ENCODE measurements at regions not wholly inside any gene's neighbourhood (a gene's known extent, or its start where the extent isn't known, plus 50 kb on each side); places are given as distances from the start of the nearest gene placed in this dataset.

DNA sequence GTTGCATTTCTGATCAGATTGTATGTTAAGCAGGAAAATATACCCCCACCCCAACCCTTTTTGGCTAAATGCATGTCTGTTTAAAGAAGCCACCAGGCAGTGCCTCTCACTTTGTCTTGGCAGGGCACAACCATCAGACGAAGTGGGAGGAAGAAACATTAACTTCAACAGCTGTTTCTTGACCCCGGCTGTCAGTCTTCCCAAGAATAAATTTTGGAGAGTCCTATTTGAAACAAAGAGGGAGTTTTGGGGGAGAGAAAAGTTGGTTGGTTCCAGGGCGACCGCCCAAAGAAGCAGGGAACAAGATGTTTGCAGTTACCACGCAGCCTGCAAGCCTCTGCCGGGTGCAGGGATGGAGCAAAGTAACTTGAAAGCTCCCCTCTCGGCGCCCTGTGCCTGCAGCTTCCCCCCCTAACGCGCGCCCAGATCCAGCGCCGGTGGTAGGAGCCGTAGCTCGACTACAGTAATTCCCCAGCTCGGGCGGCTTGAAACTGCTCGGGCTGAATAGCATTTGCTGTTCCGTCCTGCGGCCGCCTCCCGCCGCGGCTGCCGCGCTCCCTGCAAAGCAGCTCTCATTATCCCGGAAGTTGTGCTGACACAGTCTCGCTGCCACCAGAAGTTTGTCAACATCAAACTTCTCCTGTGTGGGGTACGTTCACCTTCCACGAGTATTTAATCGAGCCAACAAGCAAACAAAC, 100.7 kb upstream of the SSBP2 start (continued):
- TF ChIP-seq, protein P1, sequence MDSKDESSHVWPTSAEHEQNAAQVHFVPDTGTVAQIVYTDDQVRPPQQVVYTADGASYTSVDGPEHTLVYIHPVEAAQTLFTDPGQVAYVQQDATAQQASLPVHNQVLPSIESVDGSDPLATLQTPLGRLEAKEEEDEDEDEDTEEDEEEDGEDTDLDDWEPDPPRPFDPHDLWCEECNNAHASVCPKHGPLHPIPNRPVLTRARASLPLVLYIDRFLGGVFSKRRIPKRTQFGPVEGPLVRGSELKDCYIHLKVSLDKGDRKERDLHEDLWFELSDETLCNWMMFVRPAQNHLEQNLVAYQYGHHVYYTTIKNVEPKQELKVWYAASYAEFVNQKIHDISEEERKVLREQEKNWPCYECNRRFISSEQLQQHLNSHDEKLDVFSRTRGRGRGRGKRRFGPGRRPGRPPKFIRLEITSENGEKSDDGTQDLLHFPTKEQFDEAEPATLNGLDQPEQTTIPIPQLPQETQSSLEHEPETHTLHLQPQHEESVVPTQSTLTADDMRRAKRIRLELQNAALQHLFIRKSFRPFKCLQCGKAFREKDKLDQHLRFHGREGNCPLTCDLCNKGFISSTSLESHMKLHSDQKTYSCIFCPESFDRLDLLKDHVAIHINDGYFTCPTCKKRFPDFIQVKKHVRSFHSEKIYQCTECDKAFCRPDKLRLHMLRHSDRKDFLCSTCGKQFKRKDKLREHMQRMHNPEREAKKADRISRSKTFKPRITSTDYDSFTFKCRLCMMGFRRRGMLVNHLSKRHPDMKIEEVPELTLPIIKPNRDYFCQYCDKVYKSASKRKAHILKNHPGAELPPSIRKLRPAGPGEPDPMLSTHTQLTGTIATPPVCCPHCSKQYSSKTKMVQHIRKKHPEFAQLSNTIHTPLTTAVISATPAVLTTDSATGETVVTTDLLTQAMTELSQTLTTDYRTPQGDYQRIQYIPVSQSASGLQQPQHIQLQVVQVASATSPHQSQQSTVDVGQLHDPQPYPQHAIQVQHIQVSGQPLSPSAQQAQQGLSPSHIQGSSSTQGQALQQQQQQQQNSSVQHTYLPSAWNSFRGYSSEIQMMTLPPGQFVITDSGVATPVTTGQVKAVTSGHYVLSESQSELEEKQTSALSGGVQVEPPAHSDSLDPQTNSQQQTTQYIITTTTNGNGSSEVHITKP (CRISPR knock-in tag; IDR thresholded peaks at IDR 0.05; ENCODE audit: low read depth), result peak; percentile 89
- TF ChIP-seq ZNF788 (CRISPR knock-in tag; IDR thresholded peaks at IDR 0.05; ENCODE audit: borderline replicate concordance) (0 out of 2 replicates have a peak, but pooled peaks have one; percentile 20), SOX6 (IDR thresholded peaks at IDR 0.05) (no peak), SOX6 (CRISPR knock-in tag; IDR thresholded peaks at IDR 0.05) (0 out of 2 replicates have a peak, but pooled peaks have one; percentile 26), MZF1 (CRISPR knock-in tag; IDR thresholded peaks at IDR 0.05; ENCODE audit: borderline replicate concordance) (no peak), SATB2 (CRISPR knock-in tag; IDR thresholded peaks at IDR 0.05) (no peak), ZNF335 (CRISPR knock-in tag; IDR thresholded peaks at IDR 0.05) (0 out of 2 replicates have a peak, but pooled peaks have one; percentile 29), RAD21 (CRISPR knock-in tag; IDR thresholded peaks at IDR 0.05) (0 out of 2 replicates have a peak, but pooled peaks have one; percentile 30), CBFB (CRISPR knock-in tag; IDR thresholded peaks at IDR 0.05) (0 out of 2 replicates have a peak, but pooled peaks have one; percentile 25)
- TF ChIP-seq, protein P2, sequence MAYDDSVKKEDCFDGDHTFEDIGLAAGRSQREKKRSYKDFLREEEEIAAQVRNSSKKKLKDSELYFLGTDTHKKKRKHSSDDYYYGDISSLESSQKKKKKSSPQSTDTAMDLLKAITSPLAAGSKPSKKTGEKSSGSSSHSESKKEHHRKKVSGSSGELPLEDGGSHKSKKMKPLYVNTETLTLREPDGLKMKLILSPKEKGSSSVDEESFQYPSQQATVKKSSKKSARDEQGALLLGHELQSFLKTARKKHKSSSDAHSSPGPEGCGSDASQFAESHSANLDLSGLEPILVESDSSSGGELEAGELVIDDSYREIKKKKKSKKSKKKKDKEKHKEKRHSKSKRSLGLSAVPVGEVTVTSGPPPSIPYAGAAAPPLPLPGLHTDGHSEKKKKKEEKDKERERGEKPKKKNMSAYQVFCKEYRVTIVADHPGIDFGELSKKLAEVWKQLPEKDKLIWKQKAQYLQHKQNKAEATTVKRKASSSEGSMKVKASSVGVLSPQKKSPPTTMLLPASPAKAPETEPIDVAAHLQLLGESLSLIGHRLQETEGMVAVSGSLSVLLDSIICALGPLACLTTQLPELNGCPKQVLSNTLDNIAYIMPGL (CRISPR knock-in tag; IDR thresholded peaks at IDR 0.05; ENCODE audit: borderline replicate concordance in 1 of 2, low read depth in 1 of 2), result 0 out of 4 replicates have a peak, but pooled peaks of 1 of the 2 experiments have one; percentile 30
- TF ChIP-seq, protein P3, sequence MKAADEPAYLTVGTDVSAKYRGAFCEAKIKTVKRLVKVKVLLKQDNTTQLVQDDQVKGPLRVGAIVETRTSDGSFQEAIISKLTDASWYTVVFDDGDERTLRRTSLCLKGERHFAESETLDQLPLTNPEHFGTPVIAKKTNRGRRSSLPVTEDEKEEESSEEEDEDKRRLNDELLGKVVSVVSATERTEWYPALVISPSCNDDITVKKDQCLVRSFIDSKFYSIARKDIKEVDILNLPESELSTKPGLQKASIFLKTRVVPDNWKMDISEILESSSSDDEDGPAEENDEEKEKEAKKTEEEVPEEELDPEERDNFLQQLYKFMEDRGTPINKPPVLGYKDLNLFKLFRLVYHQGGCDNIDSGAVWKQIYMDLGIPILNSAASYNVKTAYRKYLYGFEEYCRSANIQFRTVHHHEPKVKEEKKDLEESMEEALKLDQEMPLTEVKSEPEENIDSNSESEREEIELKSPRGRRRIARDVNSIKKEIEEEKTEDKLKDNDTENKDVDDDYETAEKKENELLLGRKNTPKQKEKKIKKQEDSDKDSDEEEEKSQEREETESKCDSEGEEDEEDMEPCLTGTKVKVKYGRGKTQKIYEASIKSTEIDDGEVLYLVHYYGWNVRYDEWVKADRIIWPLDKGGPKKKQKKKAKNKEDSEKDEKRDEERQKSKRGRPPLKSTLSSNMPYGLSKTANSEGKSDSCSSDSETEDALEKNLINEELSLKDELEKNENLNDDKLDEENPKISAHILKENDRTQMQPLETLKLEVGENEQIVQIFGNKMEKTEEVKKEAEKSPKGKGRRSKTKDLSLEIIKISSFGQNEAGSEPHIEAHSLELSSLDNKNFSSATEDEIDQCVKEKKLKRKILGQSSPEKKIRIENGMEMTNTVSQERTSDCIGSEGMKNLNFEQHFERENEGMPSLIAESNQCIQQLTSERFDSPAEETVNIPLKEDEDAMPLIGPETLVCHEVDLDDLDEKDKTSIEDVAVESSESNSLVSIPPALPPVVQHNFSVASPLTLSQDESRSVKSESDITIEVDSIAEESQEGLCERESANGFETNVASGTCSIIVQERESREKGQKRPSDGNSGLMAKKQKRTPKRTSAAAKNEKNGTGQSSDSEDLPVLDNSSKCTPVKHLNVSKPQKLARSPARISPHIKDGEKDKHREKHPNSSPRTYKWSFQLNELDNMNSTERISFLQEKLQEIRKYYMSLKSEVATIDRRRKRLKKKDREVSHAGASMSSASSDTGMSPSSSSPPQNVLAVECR (CRISPR knock-in tag; IDR thresholded peaks at IDR 0.05; ENCODE audit: borderline replicate concordance), result peak; percentile 27; the same call in 1 of the 2 replicates
- TF ChIP-seq, protein P4, sequence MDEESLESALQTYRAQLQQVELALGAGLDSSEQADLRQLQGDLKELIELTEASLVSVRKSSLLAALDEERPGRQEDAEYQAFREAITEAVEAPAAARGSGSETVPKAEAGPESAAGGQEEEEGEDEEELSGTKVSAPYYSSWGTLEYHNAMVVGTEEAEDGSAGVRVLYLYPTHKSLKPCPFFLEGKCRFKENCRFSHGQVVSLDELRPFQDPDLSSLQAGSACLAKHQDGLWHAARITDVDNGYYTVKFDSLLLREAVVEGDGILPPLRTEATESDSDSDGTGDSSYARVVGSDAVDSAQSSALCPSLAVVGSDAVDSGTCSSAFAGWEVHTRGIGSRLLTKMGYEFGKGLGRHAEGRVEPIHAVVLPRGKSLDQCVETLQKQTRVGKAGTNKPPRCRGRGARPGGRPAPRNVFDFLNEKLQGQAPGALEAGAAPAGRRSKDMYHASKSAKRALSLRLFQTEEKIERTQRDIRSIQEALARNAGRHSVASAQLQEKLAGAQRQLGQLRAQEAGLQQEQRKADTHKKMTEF (CRISPR knock-in tag; IDR thresholded peaks at IDR 0.05), result peak; percentile 43; the same call in 1 of the 2 replicates
- TF ChIP-seq, protein P5, sequence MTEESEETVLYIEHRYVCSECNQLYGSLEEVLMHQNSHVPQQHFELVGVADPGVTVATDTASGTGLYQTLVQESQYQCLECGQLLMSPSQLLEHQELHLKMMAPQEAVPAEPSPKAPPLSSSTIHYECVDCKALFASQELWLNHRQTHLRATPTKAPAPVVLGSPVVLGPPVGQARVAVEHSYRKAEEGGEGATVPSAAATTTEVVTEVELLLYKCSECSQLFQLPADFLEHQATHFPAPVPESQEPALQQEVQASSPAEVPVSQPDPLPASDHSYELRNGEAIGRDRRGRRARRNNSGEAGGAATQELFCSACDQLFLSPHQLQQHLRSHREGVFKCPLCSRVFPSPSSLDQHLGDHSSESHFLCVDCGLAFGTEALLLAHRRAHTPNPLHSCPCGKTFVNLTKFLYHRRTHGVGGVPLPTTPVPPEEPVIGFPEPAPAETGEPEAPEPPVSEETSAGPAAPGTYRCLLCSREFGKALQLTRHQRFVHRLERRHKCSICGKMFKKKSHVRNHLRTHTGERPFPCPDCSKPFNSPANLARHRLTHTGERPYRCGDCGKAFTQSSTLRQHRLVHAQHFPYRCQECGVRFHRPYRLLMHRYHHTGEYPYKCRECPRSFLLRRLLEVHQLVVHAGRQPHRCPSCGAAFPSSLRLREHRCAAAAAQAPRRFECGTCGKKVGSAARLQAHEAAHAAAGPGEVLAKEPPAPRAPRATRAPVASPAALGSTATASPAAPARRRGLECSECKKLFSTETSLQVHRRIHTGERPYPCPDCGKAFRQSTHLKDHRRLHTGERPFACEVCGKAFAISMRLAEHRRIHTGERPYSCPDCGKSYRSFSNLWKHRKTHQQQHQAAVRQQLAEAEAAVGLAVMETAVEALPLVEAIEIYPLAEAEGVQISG (CRISPR knock-in tag; IDR thresholded peaks at IDR 0.05), result peak; percentile 67

Measured in HepG2 (cell line).